Activated CD4-positive, alpha-beta memory T cell treated with anti-CD3 and anti-CD28 coated beads for 36 hours (primary cell): ENCODE measurements at regions not wholly inside any gene's neighbourhood (a gene's known extent, or its start where the extent isn't known, plus 50 kb on each side); places are given as distances from the start of the nearest gene placed in this dataset.
"Not testable (repeated sequence)": the region's sequence is repeated elsewhere in the genome, so short reads cannot be mapped to it uniquely, and the experiment has no call there.

Source experiments
- CTCF ChIA-PET: fragments of 350-600 bp; sonication (Branson Sonifier 250); formaldehyde crosslinking; loops from one replicate; lab custom pipeline; 2021; ENCODE audit warnings: antibody characterized with exemption, inconsistent platforms; lab: Charles Lee
- POLR2A ChIA-PET: fragments of 350-600 bp; sonication (Branson Sonifier 250); formaldehyde crosslinking; loops from one replicate; lab custom pipeline; 2021; ENCODE audit warnings: antibody characterized with exemption; lab: Charles Lee
- DNase-seq: peaks from one replicate; pipeline ENCODE4 v3.0.0-alpha.2; 2020
- H3K27ac Mint-ChIP-seq: one replicate; pipeline ENCODE4 v1.8.0; 2021; ENCODE audit warnings: mixed read lengths
- H3K27me3 Mint-ChIP-seq: one replicate; pipeline ENCODE4 v1.8.0; 2021; ENCODE audit warnings: mixed read lengths
- H3K36me3 Mint-ChIP-seq: one replicate; pipeline ENCODE4 v1.8.0; 2021; ENCODE audit warnings: mixed read lengths
- H3K4me1 Mint-ChIP-seq: one replicate; pipeline ENCODE4 v1.8.0; 2021; ENCODE audit warnings: low read depth, mixed read lengths
- H3K4me3 Mint-ChIP-seq: one replicate; pipeline ENCODE4 v1.8.0; 2021; ENCODE audit warnings: mild to moderate bottlenecking, mixed read lengths
- H3K9me3 Mint-ChIP-seq: one replicate; pipeline ENCODE4 v1.8.0; 2021; ENCODE audit warnings: mixed read lengths
- intact Hi-C: fragments of 100-400 bp; cut with micrococcal nuclease; formaldehyde crosslinking; loops from one replicate; pipeline ENCODE4 v1.15.1; 2023

DNA sequence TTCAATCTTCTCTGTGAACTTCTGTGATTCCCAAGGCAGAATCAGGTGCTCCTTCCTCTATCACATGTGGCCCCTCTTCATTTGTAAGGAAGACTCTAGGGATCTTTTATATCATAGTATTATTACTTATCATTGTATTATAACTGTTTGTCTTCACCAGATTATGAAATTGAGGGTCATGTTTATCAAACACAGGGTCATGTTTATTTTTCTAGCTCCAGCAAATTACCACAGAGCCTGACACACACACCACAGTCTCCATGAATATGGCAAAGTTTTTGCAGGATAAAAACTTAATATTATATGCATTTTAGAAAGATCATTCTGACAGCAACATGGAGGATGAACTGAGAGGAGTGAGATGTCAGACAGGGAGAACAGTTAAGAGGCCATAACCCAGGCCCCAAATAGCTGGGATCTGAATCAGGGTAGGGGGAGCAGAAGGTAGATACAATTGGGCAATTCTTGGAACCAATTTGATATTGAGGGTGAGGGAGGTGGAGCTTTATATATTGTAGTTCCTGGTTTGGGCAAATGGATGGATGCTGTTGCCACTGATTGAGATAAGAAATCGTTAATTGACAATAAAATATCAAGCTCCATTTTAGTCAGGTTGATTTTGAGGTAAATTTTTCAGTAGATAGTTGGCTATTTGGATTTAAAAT lies 130.7 kb downstream of the DHRS2 start:
- Mint-ChIP-seq H3K27ac (no peak overlapping the region), H3K4me1 (no peaks in the 10 kb centered on the region), H3K9me3 (no peaks in the 10 kb centered on the region), H3K36me3 (no peaks in the 10 kb centered on the region), H3K4me3 (no peak overlapping the region), H3K27me3 (peaks cover 3% of the 10 kb centered on the region)
- ChIA-PET CTCF (interaction anchor here (0.7 to 1.2 kb wide), 2 partner anchors 40 to 178 kb away, joined by 3 to 4 read pairs; no protein-coding TSS in a partner anchor), POLR2A (no interaction called here)
- intact Hi-C loops, result no loop called here
- DNase-seq, result no peak

DNA sequence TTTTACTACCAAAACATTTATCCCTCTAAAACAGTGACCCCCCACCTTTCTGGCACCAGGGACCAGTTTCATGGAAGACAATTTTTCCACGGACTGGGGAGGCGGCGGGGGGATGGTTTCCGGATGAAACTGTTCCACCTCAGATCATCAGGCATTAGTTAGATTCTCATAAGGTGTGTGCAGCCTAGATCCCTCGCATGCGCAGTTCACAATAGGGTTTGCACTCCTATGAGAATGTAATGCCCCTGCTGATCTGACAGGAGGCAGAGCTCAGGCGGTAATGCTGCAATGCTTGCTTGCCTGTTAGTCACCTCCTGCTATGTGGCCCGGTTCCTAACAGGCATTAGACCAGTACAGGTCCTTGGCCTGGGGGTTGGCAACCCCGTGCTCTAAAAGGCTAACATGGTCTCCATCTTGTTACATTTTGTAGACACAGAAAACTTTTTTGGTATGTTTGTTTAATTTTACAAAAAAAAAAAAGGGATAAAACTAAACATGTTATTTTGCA lies 133.1 kb downstream of the DHRS2 start:
- DNase-seq, H3K27ac Mint-ChIP-seq, H3K4me1 Mint-ChIP-seq, H3K9me3 Mint-ChIP-seq, CTCF ChIA-PET, H3K27me3 Mint-ChIP-seq, H3K4me3 Mint-ChIP-seq, POLR2A ChIA-PET, H3K36me3 Mint-ChIP-seq, intact Hi-C loops: not testable (repeated sequence)

- no peaks in the 10 kb centered on the region for H3K9me3 Mint-ChIP-seq
- ChIA-PET POLR2A (no interaction called here), CTCF (interaction anchor here (2.2 kb wide), 1 partner anchor 10 kb away, joined by 8 read pairs; no protein-coding TSS in a partner anchor)
- no peak overlapping the region for H3K27ac Mint-ChIP-seq
- H3K27me3 Mint-ChIP-seq, result peaks cover 15% of the 10 kb centered on the region
- no peaks in the 10 kb centered on the region for H3K4me1 Mint-ChIP-seq
- no peak for DNase-seq
- H3K36me3 Mint-ChIP-seq, result no peaks in the 10 kb centered on the region
- no peak overlapping the region for H3K4me3 Mint-ChIP-seq
- intact Hi-C loops, result no loop called here
Measured at GRCh38 chr14:23773981-23774380, 137.8 kb downstream of the DHRS2 start.

DNA sequence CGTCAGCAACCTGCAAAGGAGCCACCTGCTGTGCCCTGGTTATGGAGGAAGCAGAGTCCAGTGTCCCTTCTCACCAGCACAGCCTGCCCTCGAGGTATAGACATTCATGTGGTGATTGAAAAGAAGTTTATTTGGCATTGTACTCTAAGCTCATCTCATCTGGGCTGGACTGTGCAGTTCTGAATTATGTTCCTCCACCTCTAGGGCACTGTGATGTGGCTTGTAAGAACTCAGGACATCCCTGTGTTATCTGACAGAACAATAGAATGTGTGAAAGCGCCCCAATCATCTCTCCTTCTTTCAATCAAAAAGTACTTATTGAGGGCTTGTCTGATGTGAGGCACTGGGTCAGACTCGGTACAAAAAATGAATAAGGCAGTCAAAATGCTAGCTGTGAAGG lies 140.1 kb downstream of the DHRS2 start:
- H3K4me3 Mint-ChIP-seq, result no peak overlapping the region
- H3K4me1 Mint-ChIP-seq, result no peaks in the 10 kb centered on the region
- peaks cover 24% of the 10 kb centered on the region for H3K27me3 Mint-ChIP-seq
- DNase-seq, result no peak
- H3K9me3 Mint-ChIP-seq, result no peaks in the 10 kb centered on the region
- no peak overlapping the region for H3K27ac Mint-ChIP-seq
- no peaks in the 10 kb centered on the region for H3K36me3 Mint-ChIP-seq
- intact Hi-C loops, result no loop called here
- ChIA-PET CTCF (interaction anchor here (0.6 kb wide), 1 partner anchor 31 kb away, joined by 4 read pairs; no protein-coding TSS in a partner anchor), POLR2A (no interaction called here)

DNA sequence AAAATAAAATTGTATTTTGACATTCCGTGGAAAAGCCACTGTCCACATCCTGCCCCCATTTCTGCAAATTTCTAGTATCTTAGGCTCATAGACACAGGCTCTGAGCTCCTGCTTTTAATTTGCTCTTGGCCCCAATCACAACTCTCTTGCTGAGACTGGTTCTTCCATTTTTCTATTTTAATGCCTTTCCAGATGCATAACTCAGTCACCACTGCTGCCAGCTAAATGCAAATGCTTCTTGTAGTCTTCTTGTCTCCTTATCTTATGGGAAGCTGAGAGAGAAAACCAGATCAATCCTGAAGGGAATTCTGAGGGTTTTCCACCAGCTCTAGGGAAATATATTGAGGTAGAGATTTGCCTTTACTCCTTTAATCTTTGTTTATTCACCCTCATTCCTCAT lies 149.0 kb downstream of the DHRS2 start:
- DNase-seq, result no peak
- Mint-ChIP-seq H3K36me3 (no peaks in the 10 kb centered on the region), H3K9me3 (no peaks in the 10 kb centered on the region), H3K4me3 (no peak overlapping the region), H3K4me1 (no peaks in the 10 kb centered on the region), H3K27ac (no peak overlapping the region), H3K27me3 (peaks cover 16% of the 10 kb centered on the region)
- intact Hi-C loops, result no loop called here
- ChIA-PET POLR2A (no interaction called here), CTCF (no interaction called here)

GRCh38 chr14:23787436-23787835 lies 151.3 kb downstream of the DHRS2 start:
- Mint-ChIP-seq H3K27ac (no peak overlapping the region), H3K27me3 (peaks cover 8% of the 10 kb centered on the region), H3K9me3 (no peaks in the 10 kb centered on the region), H3K4me3 (no peak overlapping the region), H3K36me3 (no peaks in the 10 kb centered on the region), H3K4me1 (no peaks in the 10 kb centered on the region)
- CTCF ChIA-PET, result no interaction called here
- POLR2A ChIA-PET, result no interaction called here
- no peak for DNase-seq
- intact Hi-C loops, result no loop called here

GRCh38 chr14:23789696-23790095 lies 153.5 kb downstream of the DHRS2 start:
- POLR2A ChIA-PET, result no interaction called here
- no peak overlapping the region for H3K27ac Mint-ChIP-seq
- H3K9me3 Mint-ChIP-seq, result no peaks in the 10 kb centered on the region
- DNase-seq, result no peak
- H3K4me1 Mint-ChIP-seq, result no peaks in the 10 kb centered on the region
- intact Hi-C loops, result no loop called here
- H3K4me3 Mint-ChIP-seq, result no peak overlapping the region
- CTCF ChIA-PET, result no interaction called here
- peaks cover 8% of the 10 kb centered on the region for H3K27me3 Mint-ChIP-seq
- H3K36me3 Mint-ChIP-seq, result no peaks in the 10 kb centered on the region

DNA sequence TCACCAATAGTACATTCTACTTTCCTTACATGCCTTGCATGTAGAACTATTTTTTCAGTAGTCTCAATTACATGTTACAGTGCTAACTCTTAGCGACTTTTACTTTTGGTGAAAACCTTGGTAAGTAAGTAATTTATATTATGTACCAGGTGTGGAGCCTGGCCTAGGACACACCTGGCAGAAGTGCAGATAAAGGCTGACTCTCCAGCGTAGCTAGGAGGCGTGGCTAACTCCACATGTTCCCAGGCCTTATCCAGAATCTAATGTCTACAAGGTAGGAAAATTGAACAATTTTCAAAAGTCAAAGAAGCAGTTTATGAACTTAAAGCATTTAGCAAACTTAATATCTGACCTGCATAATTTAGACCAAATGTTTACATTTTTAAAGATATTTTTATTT lies 157.4 kb downstream of the DHRS2 start:
- Mint-ChIP-seq H3K4me1 (no peaks in the 10 kb centered on the region), H3K27ac (no peak overlapping the region), H3K9me3 (no peaks in the 10 kb centered on the region), H3K4me3 (no peak overlapping the region), H3K36me3 (no peaks in the 10 kb centered on the region), H3K27me3 (peaks cover 3% of the 10 kb centered on the region)
- ChIA-PET CTCF (no interaction called here), POLR2A (no interaction called here)
- intact Hi-C loops, result no loop called here
- DNase-seq, result no peak

- DNase-seq, result no peak
- CTCF ChIA-PET, result no interaction called here
- POLR2A ChIA-PET, result no interaction called here
- Mint-ChIP-seq H3K36me3 (no peaks in the 10 kb centered on the region), H3K27me3 (peaks cover 15% of the 10 kb centered on the region), H3K27ac (no peak overlapping the region), H3K4me3 (no peak overlapping the region), H3K4me1 (no peaks in the 10 kb centered on the region), H3K9me3 (peaks cover 6% of the 10 kb centered on the region)
- intact Hi-C loops, result no loop called here
Measured at GRCh38 chr14:23800811-23801210, 152.8 kb upstream of the DHRS4 start.

DNA sequence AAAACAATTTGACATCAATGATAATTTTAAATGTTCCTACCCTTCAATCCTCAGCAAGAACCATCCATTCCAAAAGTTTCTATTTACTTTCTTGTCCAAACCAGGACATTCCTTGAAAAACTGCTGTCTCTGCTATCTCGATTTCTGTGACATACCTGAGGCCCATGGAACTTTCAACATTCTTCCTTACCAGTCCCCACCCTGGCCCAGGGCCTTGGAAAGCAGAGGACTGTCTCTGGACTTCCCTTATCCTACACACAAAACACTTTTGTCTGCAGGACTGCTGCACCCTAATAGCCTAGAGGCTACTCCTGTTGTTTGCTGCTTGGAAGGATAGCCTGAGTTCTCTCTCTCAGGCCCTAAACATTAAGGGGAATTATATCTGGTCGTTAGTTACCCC lies 151.8 kb upstream of the DHRS4 start:
- no peaks in the 10 kb centered on the region for H3K36me3 Mint-ChIP-seq
- CTCF ChIA-PET, result no interaction called here
- POLR2A ChIA-PET, result no interaction called here
- H3K9me3 Mint-ChIP-seq, result peaks cover 10% of the 10 kb centered on the region
- no peak overlapping the region for H3K27ac Mint-ChIP-seq
- intact Hi-C loops, result no loop called here
- H3K4me1 Mint-ChIP-seq, result no peaks in the 10 kb centered on the region
- no peak overlapping the region for H3K4me3 Mint-ChIP-seq
- no peak for DNase-seq
- H3K27me3 Mint-ChIP-seq, result peaks cover 15% of the 10 kb centered on the region

- H3K36me3 Mint-ChIP-seq, result no peaks in the 10 kb centered on the region
- no peak overlapping the region for H3K27ac Mint-ChIP-seq
- ChIA-PET CTCF (no interaction called here), POLR2A (no interaction called here)
- H3K4me1 Mint-ChIP-seq, result no peaks in the 10 kb centered on the region
- peaks cover 5% of the 10 kb centered on the region for H3K27me3 Mint-ChIP-seq
- no peak for DNase-seq
- intact Hi-C loops, result no loop called here
- H3K4me3 Mint-ChIP-seq, result no peak overlapping the region
- peaks cover 10% of the 10 kb centered on the region for H3K9me3 Mint-ChIP-seq
Measured at GRCh38 chr14:23804817-23805216, 148.8 kb upstream of the DHRS4 start.

- H3K27ac Mint-ChIP-seq, result no peak overlapping the region
- ChIA-PET POLR2A (no interaction called here), CTCF (no interaction called here)
- no peaks in the 10 kb centered on the region for H3K4me1 Mint-ChIP-seq
- H3K27me3 Mint-ChIP-seq, result peaks cover 3% of the 10 kb centered on the region
- H3K36me3 Mint-ChIP-seq, result no peaks in the 10 kb centered on the region
- H3K4me3 Mint-ChIP-seq, result no peak overlapping the region
- H3K9me3 Mint-ChIP-seq, result peaks cover 10% of the 10 kb centered on the region
- DNase-seq, result no peak
- intact Hi-C loops, result no loop called here
Measured at GRCh38 chr14:23805761-23806160, 147.8 kb upstream of the DHRS4 start.
